Subcutaneous abdominal adipose tissue (tissue), 5 donors: ENCODE measurements at regions not wholly inside any gene's neighbourhood (a gene's known extent, or its start where the extent isn't known, plus 50 kb on each side); places are given as distances from the start of the nearest gene placed in this dataset.
"Not testable (repeated sequence)": the region's sequence is repeated elsewhere in the genome, so short reads cannot be mapped to it uniquely, and the experiment has no call there.

Experiments used
- H3K27ac ChIP-seq: one replicate; pipeline ENCODE4 v1.7.0; 2013; ENCODE audit warnings: low read depth, mild to moderate bottlenecking, inconsistent platforms, low read length, moderate library complexity
- H3K27me3 ChIP-seq, 5 donors: one replicate each; pipeline ENCODE4 v1.7.0; 2013; ENCODE audit warnings: low read length in 5 of 5, inconsistent platforms in 1 of 5; ENCODE audit not compliant: control insufficient read depth in 5 of 5, insufficient read depth in 4 of 5
- H3K36me3 ChIP-seq, 5 donors: one replicate each; pipeline ENCODE4 v1.7.0; 2013; ENCODE audit warnings: low read length in 5 of 5; ENCODE audit not compliant: control insufficient read depth in 5 of 5, insufficient read depth in 5 of 5
- H3K4me1 ChIP-seq, 5 donors: one replicate each; pipeline ENCODE4 v1.7.0; 2013; ENCODE audit warnings: low read length in 5 of 5, mild to moderate bottlenecking in 3 of 5, moderate library complexity in 1 of 5; ENCODE audit not compliant: control insufficient read depth in 5 of 5, insufficient read depth in 5 of 5
- H3K4me3 ChIP-seq, 5 donors: one replicate each; pipeline ENCODE4 v1.7.0; 2013; ENCODE audit warnings: low read length in 5 of 5, low read depth in 1 of 5
- H3K9ac ChIP-seq, 5 donors: one replicate each; pipeline ENCODE4 v1.7.0; 2013; ENCODE audit warnings: low read length in 5 of 5, mild to moderate bottlenecking in 4 of 5, moderate library complexity in 3 of 5
- H3K9me3 ChIP-seq, 5 donors: one replicate each; pipeline ENCODE4 v1.7.0; 2013; ENCODE audit warnings: low read length in 5 of 5; ENCODE audit not compliant: control insufficient read depth in 5 of 5
- donor health status: healthy.
- donor health status: healthy.
- donor health status: healthy.
- donor health status: healthy.
- donor health status: healthy.

DNA sequence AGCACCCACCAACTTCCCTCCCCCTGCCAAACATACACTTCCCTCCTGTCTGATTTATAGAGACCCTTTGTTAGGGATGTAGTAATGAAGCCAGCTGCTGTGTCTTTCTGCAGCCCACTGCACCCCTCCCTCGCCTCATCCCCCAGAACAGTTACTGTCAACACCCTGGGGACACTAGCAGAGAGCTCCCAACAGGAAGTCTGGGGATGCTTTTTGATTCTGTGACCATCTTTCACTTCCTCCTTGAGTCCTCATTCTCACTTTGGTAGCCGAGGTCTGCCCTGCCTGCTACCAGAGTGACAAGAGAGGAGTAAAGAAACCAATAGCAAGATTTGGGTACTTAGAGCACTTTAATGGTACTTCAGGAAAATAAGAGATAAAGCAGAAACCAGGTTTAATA lies 201.6 kb downstream of the SATB1 start:
- H3K36me3 ChIP-seq = no peaks in the 10 kb centered on the region
- no peak overlapping the region for H3K9ac ChIP-seq
- no peaks in the 10 kb centered on the region for H3K27me3 ChIP-seq
- H3K4me3 ChIP-seq = no peak overlapping the region
- H3K9me3 ChIP-seq = no peaks in the 10 kb centered on the region
- no peak overlapping the region for H3K27ac ChIP-seq
- peaks cover 0 to 6% (median 0%) of the 10 kb centered on the region in 5 donors for H3K4me1 ChIP-seq

DNA sequence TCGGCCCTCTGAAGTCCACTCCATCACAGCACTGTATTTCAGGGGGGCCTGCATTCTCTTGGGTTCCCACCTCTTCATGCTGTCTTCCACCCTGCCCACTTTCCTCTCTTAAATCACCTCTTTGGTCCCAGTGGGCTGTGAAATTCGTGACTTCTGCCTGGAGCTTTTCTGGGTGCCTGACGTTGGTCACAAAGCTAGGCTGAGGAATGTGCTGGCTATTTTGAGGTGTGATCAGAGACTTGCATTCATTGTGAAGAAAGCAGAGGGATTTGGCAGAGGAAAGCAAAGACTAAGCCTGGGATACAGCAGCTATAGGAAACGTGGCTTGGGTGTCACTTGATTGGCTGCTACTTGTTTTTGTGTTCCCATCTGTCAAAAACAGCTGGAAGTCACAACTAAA lies 202.5 kb downstream of the SATB1 start:
- H3K9me3 ChIP-seq = no peaks in the 10 kb centered on the region
- H3K36me3 ChIP-seq = no peaks in the 10 kb centered on the region
- H3K9ac ChIP-seq = no peak overlapping the region
- H3K4me1 ChIP-seq = peaks cover 0 to 6% (median 0%) of the 10 kb centered on the region in 5 donors
- no peaks in the 10 kb centered on the region for H3K27me3 ChIP-seq
- no peak overlapping the region for H3K27ac ChIP-seq
- H3K4me3 ChIP-seq = no peak overlapping the region

DNA sequence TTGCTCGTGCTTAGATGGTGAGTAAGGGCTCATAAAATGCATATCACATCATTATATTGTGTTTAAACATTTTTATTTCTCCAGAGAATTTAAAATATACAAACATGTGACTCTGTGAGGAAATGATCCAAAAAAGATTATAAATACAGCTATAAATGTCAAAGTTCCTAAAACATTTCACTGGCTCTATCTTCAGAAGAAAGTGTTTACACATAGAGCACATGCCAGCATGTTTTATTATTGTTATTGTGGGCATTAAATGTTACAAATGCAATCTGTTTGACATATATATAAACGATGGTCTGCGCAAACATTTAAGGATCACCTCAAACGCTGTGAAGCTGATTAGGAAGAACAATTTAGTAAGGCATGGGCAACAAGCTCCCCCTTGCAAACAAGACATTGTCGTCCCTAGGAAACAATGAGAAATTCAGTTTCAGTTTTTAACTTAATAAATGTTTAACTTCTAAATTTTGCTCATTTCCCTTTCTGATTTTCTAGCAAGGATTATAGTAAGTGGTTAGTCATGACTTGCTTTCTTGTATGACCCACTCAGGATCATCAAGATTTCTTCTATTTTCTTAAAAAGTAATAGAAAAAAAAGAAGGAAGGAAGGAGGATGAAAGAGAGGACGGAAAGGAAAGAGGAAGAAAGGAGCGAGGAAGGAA lies 207.5 kb downstream of the SATB1 start:
- no peaks in the 10 kb centered on the region for H3K9me3 ChIP-seq
- no peak overlapping the region for H3K4me3 ChIP-seq
- no peak overlapping the region for H3K9ac ChIP-seq
- H3K4me1 ChIP-seq = no peaks in the 10 kb centered on the region
- H3K27ac ChIP-seq = no peak overlapping the region
- no peaks in the 10 kb centered on the region for H3K36me3 ChIP-seq
- H3K27me3 ChIP-seq = no peaks in the 10 kb centered on the region

DNA sequence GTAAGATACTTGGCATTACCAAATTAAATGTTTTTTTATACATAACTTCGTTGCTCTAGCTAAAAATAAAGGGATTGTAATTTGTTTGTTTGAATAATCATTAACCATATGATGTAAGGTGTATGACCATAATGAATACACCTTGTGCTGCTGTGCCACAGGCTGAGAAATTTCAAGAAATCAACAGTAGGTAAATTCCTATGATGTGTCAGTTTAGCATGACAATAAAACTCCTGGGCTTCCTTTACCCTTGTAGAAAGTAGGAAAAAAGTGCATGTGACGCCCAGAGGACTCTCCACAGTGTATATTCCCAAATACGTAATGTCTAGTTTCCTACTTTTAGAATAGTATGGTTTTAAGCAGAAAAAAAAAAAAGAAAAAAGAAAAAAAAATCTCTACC lies 208.1 kb downstream of the SATB1 start:
- no peaks in the 10 kb centered on the region for H3K36me3 ChIP-seq
- H3K9me3 ChIP-seq = no peaks in the 10 kb centered on the region
- no peaks in the 10 kb centered on the region for H3K4me1 ChIP-seq
- no peak overlapping the region for H3K4me3 ChIP-seq
- H3K27me3 ChIP-seq = no peaks in the 10 kb centered on the region
- H3K9ac ChIP-seq = no peak overlapping the region
- H3K27ac ChIP-seq = no peak overlapping the region

DNA sequence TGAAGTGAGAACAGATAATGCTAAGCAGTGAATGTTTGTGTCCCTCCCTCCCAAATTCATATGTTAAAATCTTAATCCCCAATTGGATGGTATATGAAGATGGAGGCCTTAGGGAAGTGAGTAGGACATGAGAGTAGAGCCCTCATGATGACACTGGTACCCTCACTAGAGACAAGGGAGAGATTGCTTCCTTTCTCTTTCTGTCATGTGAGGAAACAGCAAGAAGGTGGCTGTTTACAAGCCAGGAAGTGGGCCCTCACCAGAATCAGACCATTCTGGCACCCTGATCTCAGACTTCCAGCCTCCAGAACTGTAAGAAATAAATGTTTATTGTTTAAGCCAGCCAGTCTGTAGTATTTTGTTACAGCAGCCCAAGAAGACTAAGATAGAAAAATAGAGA lies 209.5 kb downstream of the SATB1 start:
- H3K27ac ChIP-seq = no peak overlapping the region
- H3K4me3 ChIP-seq = no peak overlapping the region
- no peaks in the 10 kb centered on the region for H3K27me3 ChIP-seq
- H3K4me1 ChIP-seq = no peaks in the 10 kb centered on the region
- H3K36me3 ChIP-seq = no peaks in the 10 kb centered on the region
- no peak overlapping the region for H3K9ac ChIP-seq
- H3K9me3 ChIP-seq = no peaks in the 10 kb centered on the region

DNA sequence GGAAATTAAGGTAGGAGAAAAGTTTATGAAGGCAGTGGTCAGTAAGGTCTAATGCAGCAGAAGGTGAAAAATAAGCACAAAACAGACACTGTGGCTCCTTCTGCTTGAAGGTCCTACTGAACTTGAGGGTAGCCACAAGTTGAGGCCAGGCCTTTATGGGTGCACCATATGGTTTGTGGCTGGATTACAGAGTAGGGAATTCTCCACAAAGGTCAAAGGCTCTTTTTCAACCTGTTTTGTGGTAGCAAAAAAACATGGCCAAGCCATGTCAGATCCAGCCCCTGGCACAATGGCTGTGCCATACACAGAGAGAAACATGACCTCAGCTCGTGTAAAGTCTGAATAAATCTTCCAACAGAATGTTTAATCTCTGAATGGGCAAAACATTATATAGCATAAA lies 214.0 kb downstream of the SATB1 start:
- no peaks in the 10 kb centered on the region for H3K9me3 ChIP-seq
- H3K4me1 ChIP-seq = no peaks in the 10 kb centered on the region
- H3K27me3 ChIP-seq = no peaks in the 10 kb centered on the region
- H3K27ac ChIP-seq = no peak overlapping the region
- no peaks in the 10 kb centered on the region for H3K36me3 ChIP-seq
- no peak overlapping the region for H3K4me3 ChIP-seq
- H3K9ac ChIP-seq = no peak overlapping the region

DNA sequence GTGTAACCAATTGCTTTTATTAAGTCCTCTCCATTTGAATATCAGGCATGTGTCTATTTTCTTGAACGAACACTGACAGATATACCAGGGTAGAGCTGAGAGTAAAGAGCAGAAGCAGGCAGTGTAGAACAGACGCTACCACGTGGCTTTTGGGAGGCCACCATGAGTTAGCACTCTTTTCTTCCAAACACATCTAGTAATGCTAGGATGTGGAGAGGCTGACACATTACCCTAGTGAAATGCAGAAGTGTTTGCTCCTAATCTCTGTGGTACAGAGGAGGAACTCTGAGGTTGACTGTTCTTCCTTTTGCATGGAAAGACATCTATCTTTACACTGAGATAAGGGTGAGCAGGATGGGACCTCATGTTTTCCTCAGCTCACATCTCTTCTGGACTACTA lies 216.3 kb downstream of the SATB1 start:
- Histone ChIP-seq H3K9me3 (no peaks in the 10 kb centered on the region), H3K9ac (no peak overlapping the region), H3K4me1 (no peaks in the 10 kb centered on the region), H3K27ac (no peak overlapping the region), H3K4me3 (no peak overlapping the region), H3K27me3 (no peaks in the 10 kb centered on the region), H3K36me3 (no peaks in the 10 kb centered on the region)

DNA sequence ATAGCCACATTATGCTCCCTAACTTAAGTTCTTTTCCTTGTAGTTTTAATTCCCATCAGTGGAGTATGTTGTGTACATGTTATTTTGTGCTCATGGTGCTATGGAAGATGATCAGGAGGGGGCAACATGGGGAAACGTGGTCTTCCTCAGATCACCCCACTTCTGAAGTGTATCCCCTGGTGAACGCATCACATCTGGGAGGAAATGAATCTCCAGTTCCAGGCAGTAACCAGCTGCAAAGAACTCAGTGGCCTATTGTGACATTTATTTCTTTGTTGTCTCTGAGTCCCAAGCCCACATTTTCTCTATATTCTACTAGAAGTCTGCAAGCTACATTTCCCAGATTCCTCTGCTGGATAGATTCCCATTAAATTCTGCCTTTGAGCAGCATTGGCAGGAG lies 217.0 kb downstream of the SATB1 start:
- H3K9me3 ChIP-seq = no peaks in the 10 kb centered on the region
- H3K4me3 ChIP-seq = no peak overlapping the region
- no peaks in the 10 kb centered on the region for H3K27me3 ChIP-seq
- no peaks in the 10 kb centered on the region for H3K36me3 ChIP-seq
- H3K4me1 ChIP-seq = no peaks in the 10 kb centered on the region
- H3K27ac ChIP-seq = no peak overlapping the region
- no peak overlapping the region for H3K9ac ChIP-seq

DNA sequence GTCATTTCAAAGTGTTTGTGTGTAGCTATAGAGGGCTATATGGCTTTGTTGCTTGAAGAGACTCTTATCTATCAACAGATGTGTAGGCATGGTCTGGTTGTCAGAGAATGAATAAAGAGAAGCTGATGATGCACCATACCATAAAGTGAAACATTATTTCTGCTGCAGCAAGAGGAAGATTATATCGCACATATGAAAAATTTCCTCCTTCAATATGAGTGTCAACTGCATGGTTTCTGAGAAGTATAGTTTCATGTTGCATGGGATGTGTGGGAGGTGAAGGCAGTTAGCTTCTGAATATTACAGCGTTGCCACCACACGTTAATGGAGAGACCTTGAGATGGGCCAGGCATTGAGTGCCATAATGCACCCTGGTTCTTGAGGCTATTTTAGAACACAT lies 217.9 kb downstream of the SATB1 start:
- no peaks in the 10 kb centered on the region for H3K9me3 ChIP-seq
- H3K9ac ChIP-seq = no peak overlapping the region
- H3K4me1 ChIP-seq = no peaks in the 10 kb centered on the region
- H3K27ac ChIP-seq = no peak overlapping the region
- H3K4me3 ChIP-seq = no peak overlapping the region
- H3K27me3 ChIP-seq = no peaks in the 10 kb centered on the region
- no peaks in the 10 kb centered on the region for H3K36me3 ChIP-seq

DNA sequence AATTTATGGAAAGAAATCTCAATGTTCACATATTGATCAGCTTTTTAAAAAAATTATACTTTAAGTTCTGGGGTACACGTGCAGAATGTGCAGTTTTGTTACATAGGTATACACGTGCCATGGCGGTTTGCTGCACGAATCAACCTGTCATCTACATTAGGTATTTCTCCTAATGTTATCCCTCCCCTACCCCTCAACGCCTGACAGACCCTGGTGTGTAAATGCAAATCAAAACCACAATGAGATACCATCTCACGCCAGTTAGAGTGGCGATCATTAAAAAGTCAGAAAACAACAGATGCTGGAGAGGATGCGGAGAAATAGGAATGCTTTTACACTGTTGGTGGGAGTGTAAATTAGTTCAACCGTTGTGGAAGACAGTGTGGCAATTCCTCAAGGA lies 219.4 kb downstream of the SATB1 start:
- not testable (repeated sequence) for H3K27ac ChIP-seq, H3K27me3 ChIP-seq, H3K4me3 ChIP-seq, H3K4me1 ChIP-seq, H3K9me3 ChIP-seq, H3K36me3 ChIP-seq, H3K9ac ChIP-seq

DNA sequence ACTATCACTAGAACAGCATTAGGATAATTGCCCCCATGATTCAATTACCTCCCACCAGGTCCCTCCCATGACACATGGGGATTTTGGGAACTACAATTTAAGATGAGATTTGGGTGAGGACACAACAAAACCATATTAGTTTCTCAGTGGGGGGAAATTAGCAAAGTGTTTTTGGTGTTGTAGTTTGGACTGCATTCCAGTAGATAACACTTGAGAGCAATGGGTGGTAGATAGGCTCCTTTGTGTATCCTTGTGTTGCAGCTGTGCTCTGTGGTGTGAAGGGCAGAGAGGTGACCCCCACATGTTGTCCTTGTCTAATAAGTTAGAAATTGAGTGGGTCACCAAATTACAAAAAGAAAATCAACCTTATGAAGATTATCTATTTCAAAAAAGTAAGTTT lies 223.8 kb downstream of the SATB1 start:
- H3K4me3 ChIP-seq = no peak overlapping the region
- no peaks in the 10 kb centered on the region for H3K36me3 ChIP-seq
- peaks cover 0 to 11% (median 2%) of the 10 kb centered on the region in 5 donors for H3K9me3 ChIP-seq
- H3K27ac ChIP-seq = no peak overlapping the region
- no peak overlapping the region for H3K9ac ChIP-seq
- no peaks in the 10 kb centered on the region for H3K4me1 ChIP-seq
- no peaks in the 10 kb centered on the region for H3K27me3 ChIP-seq
